Caco-2 (cell line): ENCODE measurements at regions not wholly inside any gene's neighbourhood (a gene's known extent, or its start where the extent isn't known, plus 50 kb on each side); places are given as distances from the start of the nearest gene placed in this dataset.

Source experiments
- BruUV-seq: library from RNA; stranded (reverse); fragments of 400-500 nt; replicated peaks from 2 replicates; lab custom pipeline; 2021; lab: Mats Ljungman, UMichigan
- CTCF ChIA-PET: fragments of 300-600 bp; sonication (Branson Sonifier 250); formaldehyde crosslinking; loops from one replicate; lab custom pipeline; 2022; ENCODE audit warnings: antibody characterized with exemption; lab: Charles Lee
- POLR2A ChIA-PET: fragments of 300-600 bp; sonication (Branson Sonifier 250); formaldehyde crosslinking; loops from one replicate; lab custom pipeline; 2022; ENCODE audit warnings: antibody characterized with exemption; lab: Charles Lee
- DNase-seq, 2 experiments: peaks; one replicate each; pipeline versions ENCODE4 v3.0.0 to v3.0.0-alpha.2; 2020 to 2022
- H3K27me3 ChIP-seq: replicated peaks from 2 replicates; pipeline ENCODE4 v1.6.0; 2011; ENCODE audit warnings: low read length; ENCODE audit not compliant: control insufficient read depth, insufficient read depth
- H3K36me3 ChIP-seq: 2 replicates; pipeline ENCODE4 v1.5.1; 2011; ENCODE audit warnings: low read length; ENCODE audit not compliant: control insufficient read depth, insufficient read depth
- H3K4me1 ChIP-seq: fragments of 250-450 bp; sonication (Bioruptor Pico); 2 replicates; pipeline ENCODE4 v1.5.1; 2020; ENCODE audit warnings: mild to moderate bottlenecking
- H3K4me3 ChIP-seq: 2 replicates; pipeline ENCODE4 v1.5.1; 2011; ENCODE audit warnings: low read depth, mild to moderate bottlenecking, control low read depth, low read length
- H3K9me3 ChIP-seq: fragments of 250-450 bp; sonication (Bioruptor Pico); 2 replicates; pipeline ENCODE4 v1.5.1; 2020; ENCODE audit warnings: mild to moderate bottlenecking, moderate library complexity
- H3K27ac Mint-ChIP-seq: one replicate; pipeline ENCODE4 v1.8.0; 2022; ENCODE audit warnings: mixed read lengths; ENCODE audit not compliant: unreplicated experiment
- H3K27me3 Mint-ChIP-seq: one replicate; pipeline ENCODE4 v1.8.0; 2022; ENCODE audit warnings: mixed read lengths; ENCODE audit not compliant: insufficient read depth, unreplicated experiment
- H3K36me3 Mint-ChIP-seq: one replicate; pipeline ENCODE4 v1.8.0; 2022; ENCODE audit warnings: mild to moderate bottlenecking, mixed read lengths; ENCODE audit not compliant: insufficient read depth, unreplicated experiment
- H3K4me1 Mint-ChIP-seq: one replicate; pipeline ENCODE4 v1.8.0; 2022; ENCODE audit warnings: low read depth, mixed read lengths; ENCODE audit not compliant: unreplicated experiment
- H3K4me3 Mint-ChIP-seq: one replicate; pipeline ENCODE4 v1.8.0; 2022; ENCODE audit warnings: mild to moderate bottlenecking, moderate library complexity, mixed read lengths; ENCODE audit not compliant: unreplicated experiment
- H3K9me3 Mint-ChIP-seq: one replicate; pipeline ENCODE4 v1.8.0; 2022; ENCODE audit warnings: mixed read lengths; ENCODE audit not compliant: unreplicated experiment
- intact Hi-C: fragments of 100-400 bp; cut with micrococcal nuclease; formaldehyde crosslinking; loops from one replicate; pipeline ENCODE4 v1.10.0; 2022; ENCODE audit not compliant: unreplicated experiment
- TF ChIP-seq, protein P1 (sequence below), 2 experiments: fragments of 200-600 bp in 1 of 2; IDR thresholded peaks; 1 replicate in 1 of 2; 2 replicates in 1 of 2; pipeline versions ENCODE4 v1.5.1 to v1.8.0; 2011 to 2022; ENCODE audit warnings: antibody characterized with exemption in 1 of 2, control low read depth in 1 of 2, inconsistent platforms in 1 of 2, low read depth in 1 of 2, low read length in 1 of 2, mild to moderate bottlenecking in 1 of 2, moderate library complexity in 1 of 2; ENCODE audit not compliant: insufficient read depth in 1 of 2, severe bottlenecking in 1 of 2, unreplicated experiment in 1 of 2

DNA sequence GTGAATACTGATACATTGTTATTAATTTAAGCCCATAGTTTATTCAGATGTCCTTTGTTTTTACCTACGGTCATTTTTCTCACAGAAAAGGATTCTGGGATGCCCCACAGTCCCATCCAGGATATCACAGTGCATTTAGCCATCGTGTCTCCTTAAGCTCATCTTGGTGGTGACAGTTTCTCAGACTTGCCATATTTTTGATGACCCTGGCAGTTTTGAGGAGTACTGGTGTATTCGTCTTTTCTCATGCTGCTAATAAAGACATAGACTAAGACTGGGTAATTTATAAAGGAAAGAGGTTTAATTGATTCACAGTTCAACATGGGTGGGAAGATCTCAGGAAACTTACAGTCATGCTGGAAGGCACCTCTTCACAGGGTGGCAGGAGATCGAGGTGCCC, 295.9 kb upstream of the CDH4 start:
- H3K9me3 ChIP-seq: peaks cover 4% of the 10 kb centered on the region; the same call in 1 of the 2 replicates
- no peaks in the 10 kb centered on the region for H3K36me3 ChIP-seq
- Mint-ChIP-seq H3K4me1 (no peaks in the 10 kb centered on the region), H3K36me3 (no peaks in the 10 kb centered on the region), H3K27me3 (peaks cover 8% of the 10 kb centered on the region), H3K27ac (no peak overlapping the region), H3K9me3 (peaks cover 9% of the 10 kb centered on the region), H3K4me3 (no peak overlapping the region)
- POLR2A ChIA-PET: no interaction called here
- CTCF ChIA-PET: no interaction called here
- TF ChIP-seq, protein P1, sequence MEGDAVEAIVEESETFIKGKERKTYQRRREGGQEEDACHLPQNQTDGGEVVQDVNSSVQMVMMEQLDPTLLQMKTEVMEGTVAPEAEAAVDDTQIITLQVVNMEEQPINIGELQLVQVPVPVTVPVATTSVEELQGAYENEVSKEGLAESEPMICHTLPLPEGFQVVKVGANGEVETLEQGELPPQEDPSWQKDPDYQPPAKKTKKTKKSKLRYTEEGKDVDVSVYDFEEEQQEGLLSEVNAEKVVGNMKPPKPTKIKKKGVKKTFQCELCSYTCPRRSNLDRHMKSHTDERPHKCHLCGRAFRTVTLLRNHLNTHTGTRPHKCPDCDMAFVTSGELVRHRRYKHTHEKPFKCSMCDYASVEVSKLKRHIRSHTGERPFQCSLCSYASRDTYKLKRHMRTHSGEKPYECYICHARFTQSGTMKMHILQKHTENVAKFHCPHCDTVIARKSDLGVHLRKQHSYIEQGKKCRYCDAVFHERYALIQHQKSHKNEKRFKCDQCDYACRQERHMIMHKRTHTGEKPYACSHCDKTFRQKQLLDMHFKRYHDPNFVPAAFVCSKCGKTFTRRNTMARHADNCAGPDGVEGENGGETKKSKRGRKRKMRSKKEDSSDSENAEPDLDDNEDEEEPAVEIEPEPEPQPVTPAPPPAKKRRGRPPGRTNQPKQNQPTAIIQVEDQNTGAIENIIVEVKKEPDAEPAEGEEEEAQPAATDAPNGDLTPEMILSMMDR (IDR thresholded peaks at IDR 0.05; ENCODE audit: insufficient read depth in 1 of 2, low read depth in 1 of 2, low read length in 1 of 2, severe bottlenecking in 1 of 2, unreplicated experiment in 1 of 2): no peak
- intact Hi-C loops: no loop called here
- H3K27me3 ChIP-seq: no peaks in the 10 kb centered on the region
- no TSS peak for BruUV-seq
- H3K4me3 ChIP-seq: no peak overlapping the region
- H3K4me1 ChIP-seq: no peaks in the 10 kb centered on the region
- no peak for DNase-seq

- CTCF ChIA-PET: no interaction called here
- H3K9me3 ChIP-seq: peaks cover 4% of the 10 kb centered on the region; the same call in 1 of the 2 replicates
- no TSS peak for BruUV-seq
- H3K4me1 ChIP-seq: no peaks in the 10 kb centered on the region
- H3K4me3 ChIP-seq: no peak overlapping the region
- H3K27ac Mint-ChIP-seq: no peak overlapping the region
- H3K4me3 Mint-ChIP-seq: no peak overlapping the region
- H3K9me3 Mint-ChIP-seq: peaks cover 4% of the 10 kb centered on the region
- intact Hi-C loops: no loop called here
- H3K36me3 ChIP-seq: no peaks in the 10 kb centered on the region
- H3K4me1 Mint-ChIP-seq: no peaks in the 10 kb centered on the region
- no peaks in the 10 kb centered on the region for H3K27me3 ChIP-seq
- H3K27me3 Mint-ChIP-seq: peaks cover 4% of the 10 kb centered on the region
- no peaks in the 10 kb centered on the region for H3K36me3 Mint-ChIP-seq
- TF ChIP-seq, protein P1 (IDR thresholded peaks at IDR 0.05; ENCODE audit: insufficient read depth in 1 of 2, low read depth in 1 of 2, low read length in 1 of 2, severe bottlenecking in 1 of 2, unreplicated experiment in 1 of 2): no peak
- POLR2A ChIA-PET: no interaction called here
- no peak for DNase-seq
These were observed 294.4 kb upstream of the CDH4 start for GRCh38 chr20:60957621-60958020.

DNA sequence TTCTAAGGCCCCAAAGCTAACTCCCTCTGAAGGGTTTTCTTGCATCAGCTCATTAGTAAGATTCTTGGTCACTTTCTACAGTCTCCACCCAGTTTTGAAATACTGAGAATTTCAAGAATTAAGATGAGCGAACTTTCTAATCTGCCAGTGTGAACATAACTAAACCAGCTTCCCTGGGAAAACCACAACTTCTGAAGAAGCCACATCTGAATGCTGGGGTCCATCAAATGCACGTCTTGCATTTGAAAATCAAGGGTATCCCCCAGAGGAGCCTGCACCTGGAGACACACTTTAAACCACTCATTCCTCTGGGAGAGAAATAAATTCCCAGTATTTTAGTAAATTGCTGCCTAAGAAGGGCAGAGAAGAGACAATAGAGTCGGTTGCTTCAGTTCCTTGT, 292.1 kb upstream of the CDH4 start:
- TF ChIP-seq, protein P1 (IDR thresholded peaks at IDR 0.05; ENCODE audit: insufficient read depth in 1 of 2, low read depth in 1 of 2, low read length in 1 of 2, severe bottlenecking in 1 of 2, unreplicated experiment in 1 of 2): no peak
- Mint-ChIP-seq H3K27ac (no peak overlapping the region), H3K4me1 (no peaks in the 10 kb centered on the region), H3K36me3 (no peaks in the 10 kb centered on the region), H3K27me3 (peaks cover 6% of the 10 kb centered on the region), H3K4me3 (no peak overlapping the region), H3K9me3 (no peaks in the 10 kb centered on the region)
- CTCF ChIA-PET: no interaction called here
- Histone ChIP-seq H3K36me3 (no peaks in the 10 kb centered on the region), H3K27me3 (no peaks in the 10 kb centered on the region), H3K4me3 (no peak overlapping the region), H3K9me3 (no peaks in the 10 kb centered on the region), H3K4me1 (no peaks in the 10 kb centered on the region)
- no TSS peak for BruUV-seq
- intact Hi-C loops: no loop called here
- DNase-seq: no peak
- POLR2A ChIA-PET: no interaction called here
